ENCODE measurements at regions not wholly inside any gene's neighbourhood (a gene's known extent, or its start where the extent isn't known, plus 50 kb on each side); places are given as distances from the start of the nearest gene placed in this dataset.

DNA sequence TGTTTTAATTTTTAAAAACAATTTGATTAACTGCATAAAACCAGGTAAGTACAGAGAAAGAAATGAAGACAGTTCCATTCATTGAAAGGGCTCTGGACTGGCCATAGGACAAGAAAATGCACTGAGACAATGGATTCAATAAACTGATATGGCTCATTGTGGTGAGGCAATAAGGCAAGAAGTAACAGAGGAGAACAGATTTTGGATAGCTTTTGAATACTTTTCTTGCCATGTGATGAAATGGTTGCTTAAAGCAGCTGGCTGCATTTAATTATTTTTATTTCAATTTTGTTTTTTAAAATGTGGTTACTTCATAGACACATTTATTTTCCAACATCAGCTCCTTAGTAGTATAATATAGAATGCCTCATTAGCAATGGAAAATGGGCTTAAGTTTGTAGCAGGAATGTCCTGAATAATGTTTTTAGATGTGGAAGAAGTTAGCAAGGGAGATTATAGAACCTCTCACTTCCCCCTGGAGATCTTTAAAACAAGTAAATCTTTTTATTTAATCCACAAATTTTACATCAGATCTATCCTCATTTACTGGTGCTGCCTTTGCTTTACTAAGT is 646.9 kb upstream of the ZEB2 start:
- no peak for DNase-seq (ENCODE audit: low read depth)
- TF ChIP-seq, protein P1, sequence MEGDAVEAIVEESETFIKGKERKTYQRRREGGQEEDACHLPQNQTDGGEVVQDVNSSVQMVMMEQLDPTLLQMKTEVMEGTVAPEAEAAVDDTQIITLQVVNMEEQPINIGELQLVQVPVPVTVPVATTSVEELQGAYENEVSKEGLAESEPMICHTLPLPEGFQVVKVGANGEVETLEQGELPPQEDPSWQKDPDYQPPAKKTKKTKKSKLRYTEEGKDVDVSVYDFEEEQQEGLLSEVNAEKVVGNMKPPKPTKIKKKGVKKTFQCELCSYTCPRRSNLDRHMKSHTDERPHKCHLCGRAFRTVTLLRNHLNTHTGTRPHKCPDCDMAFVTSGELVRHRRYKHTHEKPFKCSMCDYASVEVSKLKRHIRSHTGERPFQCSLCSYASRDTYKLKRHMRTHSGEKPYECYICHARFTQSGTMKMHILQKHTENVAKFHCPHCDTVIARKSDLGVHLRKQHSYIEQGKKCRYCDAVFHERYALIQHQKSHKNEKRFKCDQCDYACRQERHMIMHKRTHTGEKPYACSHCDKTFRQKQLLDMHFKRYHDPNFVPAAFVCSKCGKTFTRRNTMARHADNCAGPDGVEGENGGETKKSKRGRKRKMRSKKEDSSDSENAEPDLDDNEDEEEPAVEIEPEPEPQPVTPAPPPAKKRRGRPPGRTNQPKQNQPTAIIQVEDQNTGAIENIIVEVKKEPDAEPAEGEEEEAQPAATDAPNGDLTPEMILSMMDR (IDR thresholded peaks at IDR 0.05; ENCODE audit: low read depth, low read length, missing control alignments) = no peak

DNA sequence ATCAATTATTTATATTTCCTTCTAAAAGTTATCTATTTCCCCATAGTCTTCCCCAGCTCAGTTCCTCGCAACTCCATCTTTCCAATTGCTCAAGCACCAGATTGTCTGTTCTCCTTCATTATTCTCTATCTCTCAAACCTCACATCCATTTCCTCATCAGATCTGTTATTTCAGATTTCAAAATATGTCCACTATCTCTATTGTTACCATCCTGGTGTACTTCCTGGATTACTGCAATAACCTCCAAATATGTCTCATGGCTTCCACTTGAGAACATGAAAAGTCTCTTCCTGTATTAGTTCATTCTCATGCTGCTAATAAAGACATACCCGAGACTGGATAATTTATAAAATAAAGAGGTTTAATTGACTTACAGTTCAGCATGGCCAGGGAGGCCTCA is 641.7 kb upstream of the ZEB2 start:
- H3K4me3 ChIP-seq (ENCODE audit: low read depth, low read length) = no peak overlapping the region
- DNase-seq (ENCODE audit: low read depth) = no peak
- TF ChIP-seq, protein P1 (IDR thresholded peaks at IDR 0.05; ENCODE audit: low read depth, low read length, missing control alignments) = no peak

More for the DNA sequence above, 646.9 kb upstream of the ZEB2 start:
- no peak overlapping the region for H3K4me3 ChIP-seq (ENCODE audit: low read depth, low read length)

DNA sequence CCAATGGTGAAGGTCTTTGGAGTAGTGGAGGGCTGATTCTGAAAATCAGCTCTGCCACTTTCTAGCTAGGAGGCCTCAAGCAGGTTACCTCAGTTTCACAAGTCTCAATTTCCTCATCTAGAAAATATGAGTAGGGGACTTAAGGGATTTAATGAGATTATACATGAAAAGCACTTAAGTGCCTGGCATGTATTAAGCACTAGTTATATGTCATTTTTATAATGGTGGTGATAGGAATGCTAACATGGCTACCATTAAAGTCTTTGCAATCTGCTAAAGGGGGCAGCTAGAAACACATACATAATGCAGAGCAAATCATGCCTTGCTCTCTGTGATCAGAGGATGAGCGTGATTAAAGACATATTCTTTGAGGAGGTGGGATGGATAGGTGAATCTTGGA is 640.9 kb upstream of the ZEB2 start:
- TF ChIP-seq, protein P1 (IDR thresholded peaks at IDR 0.05; ENCODE audit: low read depth, low read length, missing control alignments) = no peak
- no peak overlapping the region for H3K4me3 ChIP-seq (ENCODE audit: low read depth, low read length)
- DNase-seq (ENCODE audit: low read depth) = no peak

DNA sequence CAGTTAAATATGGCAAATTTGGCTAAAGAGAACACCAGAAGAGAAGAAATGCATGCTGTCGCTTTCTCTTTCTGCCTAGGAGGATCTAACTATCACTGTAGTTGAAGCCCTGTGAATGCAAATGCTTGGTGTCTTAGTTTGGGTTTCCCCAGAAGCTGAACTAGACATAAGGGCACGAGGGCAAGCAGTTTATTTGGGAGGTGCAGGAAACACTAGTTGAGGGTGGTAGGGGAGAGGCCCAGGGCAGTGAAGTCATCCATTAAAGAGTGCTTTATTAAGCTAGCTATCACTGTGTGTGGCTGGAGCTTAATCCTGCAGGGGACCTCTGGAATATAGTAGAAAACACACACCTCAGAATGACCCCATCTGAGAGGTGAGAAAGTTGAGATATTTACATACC is 639.8 kb upstream of the ZEB2 start:
- no peak for DNase-seq (ENCODE audit: low read depth)
- TF ChIP-seq, protein P1 (IDR thresholded peaks at IDR 0.05; ENCODE audit: low read depth, low read length, missing control alignments) = no peak
- no peak overlapping the region for H3K4me3 ChIP-seq (ENCODE audit: low read depth, low read length)

DNA sequence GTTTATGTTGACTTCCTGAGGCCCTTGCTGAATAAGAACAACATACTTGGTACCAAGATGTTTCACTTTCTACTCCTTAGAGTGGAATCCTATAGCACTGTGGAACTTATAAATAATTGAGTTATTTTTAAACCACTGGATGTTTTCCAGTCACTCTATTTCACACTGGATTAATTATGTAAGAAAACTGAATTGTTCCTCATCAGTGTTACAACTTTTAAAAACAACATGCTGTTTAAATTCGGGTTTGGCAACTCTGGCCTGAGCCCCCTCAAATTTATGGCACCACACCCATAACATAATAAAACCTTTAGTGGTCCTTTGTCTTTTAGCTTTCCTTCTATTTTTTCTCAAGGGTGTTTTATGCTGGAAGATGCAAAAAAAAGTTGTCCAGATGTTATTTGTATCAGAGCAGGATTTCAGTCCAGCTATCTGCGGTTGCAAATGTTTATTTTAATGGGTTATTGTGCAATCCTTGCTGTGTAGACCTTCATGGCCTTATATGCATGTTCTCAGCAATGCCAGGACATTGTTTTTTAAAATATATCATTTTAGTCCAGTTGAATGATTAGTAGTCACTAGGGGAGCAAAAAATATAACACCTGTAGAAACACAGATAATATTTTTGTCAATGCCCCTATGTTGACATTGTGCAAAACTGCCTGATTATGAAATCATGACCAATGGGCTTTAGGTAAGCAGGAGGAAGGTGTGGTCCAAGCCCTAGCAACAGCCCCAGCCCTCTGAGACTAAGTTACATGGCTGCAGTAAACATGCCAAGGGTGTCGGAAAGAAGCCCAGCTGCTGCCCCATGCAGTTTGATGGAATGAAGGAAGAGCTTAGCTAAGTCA is 638.0 kb upstream of the ZEB2 start:
- no peak for DNase-seq (ENCODE audit: low read depth)

DNA sequence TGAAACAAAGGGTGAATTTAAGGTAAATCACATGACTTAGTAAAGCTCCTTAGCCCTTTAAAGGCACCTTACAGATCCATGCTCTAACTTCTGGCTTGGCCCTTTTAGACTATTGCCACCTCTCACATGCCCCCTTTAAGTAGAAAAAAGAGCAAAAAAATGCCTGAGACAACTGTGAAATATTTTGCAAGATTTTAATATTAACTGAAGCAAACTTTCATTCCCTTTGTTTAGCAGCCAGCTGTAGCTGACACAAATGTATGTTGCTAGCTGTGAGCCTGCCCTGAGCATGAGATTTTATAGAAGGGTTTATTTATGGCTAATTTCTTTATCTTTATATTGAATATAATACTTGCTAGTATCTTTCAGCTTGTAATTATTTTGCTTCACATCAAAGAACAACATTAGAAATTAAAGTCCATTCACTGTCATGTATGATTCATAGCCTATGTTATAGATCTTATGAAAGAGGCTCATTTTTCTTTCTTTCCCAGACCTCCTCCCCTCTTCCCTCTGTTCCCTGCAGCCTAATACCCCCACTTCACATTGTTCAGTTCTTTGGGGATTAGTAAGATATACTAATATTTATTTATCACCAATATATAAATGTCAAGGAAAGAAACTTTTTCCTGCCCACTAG is 637.2 kb upstream of the ZEB2 start:
- TF ChIP-seq, protein P1 (IDR thresholded peaks at IDR 0.05; ENCODE audit: low read depth, low read length, missing control alignments) = no peak
- no peak overlapping the region for H3K4me3 ChIP-seq (ENCODE audit: low read depth, low read length)
- no peak for DNase-seq (ENCODE audit: low read depth)

More for the DNA sequence above, 638.0 kb upstream of the ZEB2 start:
- H3K4me3 ChIP-seq (ENCODE audit: low read depth, low read length) = no peak overlapping the region
- TF ChIP-seq, protein P1 (IDR thresholded peaks at IDR 0.05; ENCODE audit: low read depth, low read length, missing control alignments) = no peak

All from GM12864 (cell line).